Dendritic cell treated with granulocyte-macrophage colony-stimulating factor and Interleukin-4, amounts not matched to agents 40 ng/mL and 50 ng/mL, for 4 days (primary cell): ENCODE measurements at regions not wholly inside any gene's neighbourhood (a gene's known extent, or its start where the extent isn't known, plus 50 kb on each side); places are given as distances from the start of the nearest gene placed in this dataset.

Source experiments
- H3K27ac Mint-ChIP-seq: one replicate; pipeline ENCODE4 v1.8.0; 2022; ENCODE audit warnings: mild to moderate bottlenecking, mixed read lengths
- H3K27me3 Mint-ChIP-seq: one replicate; pipeline ENCODE4 v1.8.0; 2022; ENCODE audit warnings: mild to moderate bottlenecking, mixed read lengths
- H3K36me3 Mint-ChIP-seq: one replicate; pipeline ENCODE4 v1.8.0; 2022; ENCODE audit warnings: low read depth, mixed read lengths
- H3K4me1 Mint-ChIP-seq: one replicate; pipeline ENCODE4 v1.8.0; 2022; ENCODE audit warnings: low read depth, mixed read lengths
- H3K4me3 Mint-ChIP-seq: one replicate; pipeline ENCODE4 v1.8.0; 2022; ENCODE audit warnings: mild to moderate bottlenecking, moderate library complexity, mixed read lengths
- H3K9me3 Mint-ChIP-seq: one replicate; pipeline ENCODE4 v1.8.0; 2022; ENCODE audit warnings: mixed read lengths
- intact Hi-C: fragments of 100-400 bp; cut with micrococcal nuclease; formaldehyde crosslinking; loops from one replicate; pipeline ENCODE4 v1.15.0; 2022

- Mint-ChIP-seq H3K27ac (no peak overlapping the region), H3K4me1 (peaks cover 16% of the 10 kb centered on the region), H3K36me3 (no peaks in the 10 kb centered on the region), H3K4me3 (no peak overlapping the region), H3K27me3 (no peaks in the 10 kb centered on the region), H3K9me3 (peaks cover 9% of the 10 kb centered on the region)
- intact Hi-C loops, result no loop called here
Observed at GRCh38 chr10:43976292-43976691, 327.6 kb upstream of the ZNF32 start.

- intact Hi-C loops, result no loop called here
Observed at GRCh38 chr10:43973801-43974200, 325.1 kb upstream of the ZNF32 start.

GRCh38 chr10:43972976-43973647, 324.4 kb upstream of the ZNF32 start:
- Mint-ChIP-seq H3K27ac (no peak overlapping the region), H3K36me3 (no peaks in the 10 kb centered on the region), H3K9me3 (peaks cover 9% of the 10 kb centered on the region), H3K4me3 (no peak overlapping the region), H3K27me3 (peaks cover 14% of the 10 kb centered on the region), H3K4me1 (peaks cover 7% of the 10 kb centered on the region)
- intact Hi-C loops, result no loop called here

More at GRCh38 chr10:43973801-43974200, 325.1 kb upstream of the ZNF32 start:
- H3K36me3 Mint-ChIP-seq, result no peaks in the 10 kb centered on the region
- no peak overlapping the region for H3K27ac Mint-ChIP-seq
- H3K4me1 Mint-ChIP-seq, result peaks cover 7% of the 10 kb centered on the region
- peaks cover 9% of the 10 kb centered on the region for H3K9me3 Mint-ChIP-seq
- peaks cover 8% of the 10 kb centered on the region for H3K27me3 Mint-ChIP-seq
- no peak overlapping the region for H3K4me3 Mint-ChIP-seq

GRCh38 chr10:43971981-43972380, 323.3 kb upstream of the ZNF32 start:
- H3K27me3 Mint-ChIP-seq, result peaks cover 20% of the 10 kb centered on the region
- H3K4me1 Mint-ChIP-seq, result no peaks in the 10 kb centered on the region
- intact Hi-C loops, result no loop called here
- peaks cover 9% of the 10 kb centered on the region for H3K9me3 Mint-ChIP-seq
- no peaks in the 10 kb centered on the region for H3K36me3 Mint-ChIP-seq
- no peak overlapping the region for H3K4me3 Mint-ChIP-seq
- H3K27ac Mint-ChIP-seq, result no peak overlapping the region

GRCh38 chr10:43971306-43971705, 322.6 kb upstream of the ZNF32 start:
- H3K36me3 Mint-ChIP-seq, result no peaks in the 10 kb centered on the region
- H3K4me3 Mint-ChIP-seq, result no peak overlapping the region
- intact Hi-C loops, result no loop called here
- H3K27me3 Mint-ChIP-seq, result peaks cover 25% of the 10 kb centered on the region
- no peak overlapping the region for H3K27ac Mint-ChIP-seq
- H3K4me1 Mint-ChIP-seq, result no peaks in the 10 kb centered on the region
- peaks cover 9% of the 10 kb centered on the region for H3K9me3 Mint-ChIP-seq

GRCh38 chr10:43970717-43971116, 322.0 kb upstream of the ZNF32 start:
- Mint-ChIP-seq H3K27ac (no peak overlapping the region), H3K36me3 (no peaks in the 10 kb centered on the region), H3K27me3 (peaks cover 30% of the 10 kb centered on the region), H3K4me1 (no peaks in the 10 kb centered on the region), H3K9me3 (peaks cover 7% of the 10 kb centered on the region), H3K4me3 (no peak overlapping the region)
- intact Hi-C loops, result no loop called here

- Mint-ChIP-seq H3K36me3 (no peaks in the 10 kb centered on the region), H3K4me3 (no peak overlapping the region), H3K9me3 (peaks cover 1% of the 10 kb centered on the region), H3K4me1 (peaks cover 4% of the 10 kb centered on the region), H3K27ac (no peak overlapping the region), H3K27me3 (peaks cover 33% of the 10 kb centered on the region)
- intact Hi-C loops, result no loop called here
Observed at GRCh38 chr10:43970018-43970698, 321.5 kb upstream of the ZNF32 start.

- intact Hi-C loops, result no loop called here
- H3K4me1 Mint-ChIP-seq, result peaks cover 8% of the 10 kb centered on the region
- no peaks in the 10 kb centered on the region for H3K9me3 Mint-ChIP-seq
- H3K27me3 Mint-ChIP-seq, result peaks cover 36% of the 10 kb centered on the region
- H3K36me3 Mint-ChIP-seq, result no peaks in the 10 kb centered on the region
- no peak overlapping the region for H3K27ac Mint-ChIP-seq
- no peak overlapping the region for H3K4me3 Mint-ChIP-seq
Observed at GRCh38 chr10:43969506-43969905, 320.8 kb upstream of the ZNF32 start.

- Mint-ChIP-seq H3K36me3 (no peaks in the 10 kb centered on the region), H3K27ac (no peak overlapping the region), H3K27me3 (peaks cover 42% of the 10 kb centered on the region), H3K4me3 (no peak overlapping the region), H3K4me1 (peaks cover 14% of the 10 kb centered on the region), H3K9me3 (no peaks in the 10 kb centered on the region)
- intact Hi-C loops, result no loop called here
Observed at GRCh38 chr10:43968961-43969360, 320.3 kb upstream of the ZNF32 start.

GRCh38 chr10:43968076-43968475, 319.4 kb upstream of the ZNF32 start:
- intact Hi-C loops, result no loop called here
- Mint-ChIP-seq H3K9me3 (no peaks in the 10 kb centered on the region), H3K27ac (no peak overlapping the region), H3K36me3 (no peaks in the 10 kb centered on the region), H3K4me1 (peaks cover 16% of the 10 kb centered on the region), H3K27me3 (peaks cover 42% of the 10 kb centered on the region), H3K4me3 (no peak overlapping the region)

- H3K4me3 Mint-ChIP-seq, result no peak overlapping the region
- H3K27ac Mint-ChIP-seq, result no peak overlapping the region
- H3K36me3 Mint-ChIP-seq, result no peaks in the 10 kb centered on the region
- peaks cover 46% of the 10 kb centered on the region for H3K27me3 Mint-ChIP-seq
- H3K4me1 Mint-ChIP-seq, result peaks cover 16% of the 10 kb centered on the region
- H3K9me3 Mint-ChIP-seq, result no peaks in the 10 kb centered on the region
- intact Hi-C loops, result no loop called here
Observed at GRCh38 chr10:43966571-43966965, 317.9 kb upstream of the ZNF32 start.

- intact Hi-C loops, result no loop called here
- Mint-ChIP-seq H3K27me3 (peaks cover 46% of the 10 kb centered on the region), H3K36me3 (no peaks in the 10 kb centered on the region), H3K4me1 (peaks cover 16% of the 10 kb centered on the region), H3K9me3 (no peaks in the 10 kb centered on the region), H3K27ac (no peak overlapping the region), H3K4me3 (no peak overlapping the region)
Observed at GRCh38 chr10:43965918-43966570, 317.4 kb upstream of the ZNF32 start.

- Mint-ChIP-seq H3K4me1 (peaks cover 16% of the 10 kb centered on the region), H3K27ac (no peak overlapping the region), H3K9me3 (no peaks in the 10 kb centered on the region), H3K36me3 (no peaks in the 10 kb centered on the region), H3K27me3 (peaks cover 44% of the 10 kb centered on the region), H3K4me3 (no peak overlapping the region)
- intact Hi-C loops, result no loop called here
Observed at GRCh38 chr10:43965033-43965917, 316.6 kb upstream of the ZNF32 start.

- H3K36me3 Mint-ChIP-seq, result no peaks in the 10 kb centered on the region
- no peak overlapping the region for H3K27ac Mint-ChIP-seq
- no peaks in the 10 kb centered on the region for H3K9me3 Mint-ChIP-seq
- H3K4me1 Mint-ChIP-seq, result peaks cover 16% of the 10 kb centered on the region
- no peak overlapping the region for H3K4me3 Mint-ChIP-seq
- H3K27me3 Mint-ChIP-seq, result peaks cover 41% of the 10 kb centered on the region
- intact Hi-C loops, result no loop called here
Observed at GRCh38 chr10:43964486-43964885, 315.8 kb upstream of the ZNF32 start.
